ENCODE measurements at regions not wholly inside any gene's neighbourhood (a gene's known extent, or its start where the extent isn't known, plus 50 kb on each side); places are given as distances from the start of the nearest gene placed in this dataset.

DNA sequence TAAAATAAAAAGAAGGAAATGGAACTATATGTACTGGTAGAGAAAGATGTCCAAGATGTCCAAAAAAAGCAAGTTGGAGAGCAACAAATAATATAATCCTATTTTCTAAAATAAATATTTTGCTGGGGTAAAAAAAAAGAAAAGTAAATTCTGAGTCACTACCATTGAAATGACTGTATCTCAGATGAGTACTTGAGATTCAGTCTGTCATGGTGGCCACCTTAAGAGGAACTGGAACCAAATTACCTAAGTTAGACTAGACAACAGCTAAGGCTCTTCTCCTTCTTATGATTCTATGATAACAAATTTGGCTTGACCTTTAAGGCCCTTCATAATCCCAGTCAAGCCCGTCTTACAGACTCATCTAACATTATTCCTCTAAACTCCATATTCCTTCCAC lies 270.6 kb upstream of the HES1 start:
- no peak for DNase-seq (ENCODE audit: low spot score)
- intact Hi-C loops (cut with DNase I): loop anchor here (2.0 kb wide), 1 partner anchor 271 kb away; the partner anchor contains the start of gene HES1

DNA sequence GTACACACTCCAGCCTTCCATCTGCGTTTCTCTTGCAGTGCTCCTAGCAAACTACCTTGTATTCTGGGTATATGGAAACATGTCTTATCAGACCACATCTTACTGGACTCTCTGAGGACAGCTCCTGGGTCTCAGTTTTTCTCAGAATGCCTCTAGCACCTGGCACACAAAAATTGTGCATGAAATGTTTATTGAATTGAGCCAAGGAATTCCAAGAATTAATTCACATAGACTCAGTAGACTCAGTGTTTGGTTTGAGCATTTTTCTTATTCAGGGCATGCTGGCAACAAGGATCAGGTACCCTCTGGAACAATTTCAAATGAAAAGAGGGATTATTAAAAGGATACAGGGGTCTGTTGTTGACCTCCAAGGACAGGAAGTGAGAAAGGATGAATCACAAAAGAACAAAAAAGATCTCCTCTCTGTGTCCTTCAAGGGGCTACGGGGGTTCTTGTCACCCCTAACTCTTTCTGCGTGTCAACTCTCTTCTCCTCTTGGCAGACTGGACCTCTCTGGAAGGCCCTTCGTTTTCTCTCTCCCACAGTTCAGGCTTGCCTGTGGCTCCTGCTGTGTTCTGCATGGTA lies 270.0 kb upstream of the HES1 start:
- intact Hi-C loops (cut with DNase I): loop anchor here (2.0 kb wide), 1 partner anchor 271 kb away; the partner anchor contains the start of gene HES1

DNA sequence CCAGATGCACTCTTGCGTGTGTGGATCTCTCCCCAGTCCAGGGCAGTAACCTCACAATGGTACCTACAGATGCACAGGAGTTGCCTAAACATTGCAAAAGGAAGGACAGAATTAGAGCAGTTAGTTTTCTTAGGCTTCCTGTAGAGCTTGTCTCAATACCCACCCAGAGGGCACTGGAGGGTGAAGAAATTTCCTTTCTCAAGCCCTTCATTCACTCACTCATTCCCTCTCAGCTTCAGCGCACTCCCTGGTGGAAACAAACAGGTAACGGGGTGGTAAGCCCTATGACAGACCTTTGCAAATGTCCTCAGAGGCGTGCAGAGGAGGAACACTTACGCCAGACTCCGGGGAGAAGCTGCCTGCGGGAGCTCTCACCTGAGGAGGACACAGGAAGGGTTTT lies 267.4 kb upstream of the HES1 start:
- DNase-seq (ENCODE audit: low spot score): no peak
- intact Hi-C loops (cut with DNase I): no loop called here

More for the DNA sequence above, 270.0 kb upstream of the HES1 start:
- DNase-seq (ENCODE audit: low spot score): no peak

DNA sequence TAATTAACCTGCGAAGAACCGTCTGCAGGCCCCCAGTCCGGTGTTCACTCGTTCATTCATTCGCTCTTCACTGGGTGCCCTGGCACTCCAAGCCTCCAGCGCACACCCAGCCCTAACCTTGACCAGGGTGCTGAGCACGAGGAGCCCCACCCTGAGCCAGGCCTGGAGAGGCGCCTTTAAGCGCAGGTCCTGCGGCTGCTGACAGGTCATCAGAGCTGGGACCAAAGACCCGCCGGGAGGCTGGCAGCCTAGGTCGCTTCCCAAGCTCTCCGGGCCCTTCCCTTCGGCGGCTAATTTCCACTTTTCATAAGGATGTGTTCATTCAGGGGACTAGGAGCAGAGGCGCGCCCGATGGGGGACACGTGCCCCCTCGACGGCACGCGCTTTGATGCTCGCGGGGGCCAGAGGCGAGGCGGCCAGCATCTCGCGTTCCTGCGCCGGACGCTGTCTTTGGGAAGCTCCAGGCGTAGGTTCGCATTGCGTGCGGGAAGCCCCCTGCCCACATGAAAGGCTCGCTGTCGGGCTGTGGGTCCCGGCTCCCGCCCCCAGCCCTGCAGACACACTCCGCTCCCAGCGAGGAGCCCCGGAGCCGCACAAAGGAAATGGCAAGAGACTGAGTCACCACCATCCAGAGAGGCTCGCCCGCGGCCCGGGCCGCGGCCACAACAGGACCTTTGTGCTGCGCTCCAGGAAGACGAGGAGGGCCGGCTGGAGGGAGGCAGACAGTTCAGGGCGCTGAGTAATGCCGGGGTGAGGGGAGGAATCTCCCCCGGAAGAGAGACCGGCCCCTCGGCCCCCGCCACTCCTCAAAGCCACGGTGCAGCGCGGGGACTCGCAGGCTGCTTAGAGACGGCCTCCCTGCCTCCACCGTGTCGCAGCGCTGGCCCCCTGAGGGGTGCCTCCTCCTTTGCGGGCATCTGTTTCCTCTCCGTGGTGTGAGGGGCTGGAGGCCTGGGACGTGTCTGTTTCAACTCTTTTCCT lies 266.4 kb upstream of the HES1 start:
- peak; percentile 82 for DNase-seq (ENCODE audit: low spot score)
- intact Hi-C loops (cut with DNase I): no loop called here

DNA sequence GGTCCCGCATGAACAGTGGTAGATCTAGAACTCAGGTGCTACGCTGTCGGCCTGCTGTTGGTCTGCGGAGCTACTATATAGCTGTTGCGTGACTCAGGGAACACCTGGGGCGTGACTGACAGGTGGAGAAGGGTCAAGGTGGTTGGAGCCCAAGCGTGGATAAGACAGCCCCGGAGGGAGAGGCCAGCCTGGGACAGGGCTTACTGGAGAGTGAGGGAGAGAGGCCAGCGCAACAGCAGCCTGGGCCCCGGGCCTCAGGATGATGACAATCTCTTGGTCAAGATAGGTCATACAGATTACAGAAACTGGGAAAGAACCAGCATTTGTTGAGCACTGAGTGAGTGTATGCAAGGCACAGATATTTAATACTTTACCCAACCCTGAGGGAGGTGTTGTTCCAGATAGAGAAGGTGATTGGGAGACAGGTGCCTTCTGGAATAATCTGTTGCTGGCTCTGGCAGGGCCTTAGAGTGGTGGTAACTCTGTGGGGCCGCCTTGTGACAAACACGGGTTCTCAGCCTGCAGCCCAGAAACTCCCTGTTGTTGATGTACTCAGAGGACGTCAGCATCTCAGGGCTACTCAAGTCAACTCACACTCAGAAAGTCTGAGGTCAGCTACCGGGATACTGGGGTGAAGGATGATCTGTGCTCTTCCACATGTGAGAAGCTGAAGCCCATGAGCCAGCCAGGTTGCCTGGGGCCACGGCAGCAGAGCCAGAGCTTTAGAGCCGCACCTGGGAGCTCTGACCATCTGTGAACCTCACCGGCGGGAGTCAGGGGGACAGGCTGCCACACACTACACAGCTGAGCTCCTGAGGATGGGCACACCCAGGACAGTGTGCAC lies 265.4 kb upstream of the HES1 start:
- no peak for DNase-seq (ENCODE audit: low spot score)
- intact Hi-C loops (cut with DNase I): no loop called here

DNA sequence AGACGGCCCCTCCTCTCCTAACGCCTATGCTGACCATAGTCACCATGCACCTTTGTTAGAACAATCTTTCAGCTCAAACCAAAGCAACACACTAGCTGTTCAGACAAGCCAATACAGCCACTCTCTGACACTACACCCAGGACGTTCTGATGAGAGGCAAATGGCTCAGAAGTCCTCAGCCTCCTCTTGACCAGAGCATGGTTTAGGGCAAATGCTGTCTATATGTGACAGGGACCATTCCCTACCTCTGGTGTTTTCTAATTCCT lies 264.8 kb upstream of the HES1 start:
- intact Hi-C loops (cut with DNase I): no loop called here

DNA sequence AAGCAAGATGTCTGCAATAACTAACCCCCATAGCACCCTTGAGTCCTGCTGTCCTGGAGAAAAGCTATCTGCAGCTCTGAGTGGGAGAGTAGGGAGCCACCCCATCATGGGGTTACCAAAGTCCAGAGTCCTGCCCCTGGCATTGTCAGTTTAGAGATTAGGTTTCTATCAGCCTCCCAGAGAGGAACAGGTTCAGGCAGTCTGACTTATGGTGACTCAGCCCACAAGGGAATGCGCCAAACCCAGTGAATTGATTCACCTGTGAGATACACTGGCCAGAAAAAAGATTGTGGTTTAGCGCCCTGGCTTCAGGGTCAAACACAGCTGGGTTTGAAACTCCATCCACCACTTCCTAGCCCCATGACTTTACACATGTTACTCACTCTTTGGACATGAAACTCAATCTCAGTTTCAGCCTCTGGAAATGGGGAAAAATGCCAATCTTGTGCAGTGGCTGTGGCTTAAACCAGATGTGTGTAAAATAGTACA lies 263.6 kb upstream of the HES1 start:
- intact Hi-C loops (cut with DNase I): no loop called here
- DNase-seq (ENCODE audit: low spot score): no peak

More for the DNA sequence above, 264.8 kb upstream of the HES1 start:
- DNase-seq (ENCODE audit: low spot score): no peak

DNA sequence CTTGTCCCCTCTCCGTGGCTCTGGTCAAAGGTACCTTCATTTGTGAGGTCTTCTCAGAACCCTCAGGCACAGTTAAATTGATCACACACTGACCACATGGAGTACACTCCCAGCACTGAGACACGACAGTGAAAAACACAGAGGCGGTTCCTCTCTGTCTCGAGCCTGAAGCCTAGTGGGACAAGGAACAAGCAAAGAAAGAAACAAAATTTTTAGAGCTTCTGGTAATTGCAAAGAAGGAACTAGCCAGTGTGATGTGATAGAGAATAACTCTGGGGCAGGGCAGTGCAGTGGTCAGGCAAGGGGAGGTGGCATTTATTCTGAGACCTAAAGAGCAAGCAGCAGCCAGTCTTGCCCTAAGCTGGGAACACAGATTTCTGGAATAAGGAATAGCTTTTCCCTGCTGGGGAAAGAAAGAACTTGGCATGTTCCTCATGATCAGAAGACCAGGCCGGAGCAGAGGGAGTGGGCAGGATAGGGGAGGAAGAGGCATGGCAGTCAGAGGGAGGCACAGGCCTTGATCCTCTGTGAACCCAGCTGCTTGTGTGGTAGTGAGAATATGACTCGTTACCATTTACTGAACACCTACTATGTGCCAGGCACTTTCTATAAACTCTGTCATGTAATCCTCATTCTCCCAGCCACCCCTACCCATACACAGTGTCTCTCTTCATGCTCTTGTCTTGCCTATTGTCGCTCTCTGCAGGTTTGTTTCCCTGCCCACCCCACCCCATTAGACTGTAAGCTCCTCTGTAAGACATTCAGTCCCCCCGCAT lies 262.3 kb upstream of the HES1 start:
- no peak for DNase-seq (ENCODE audit: low spot score)
- intact Hi-C loops (cut with DNase I): no loop called here

DNA sequence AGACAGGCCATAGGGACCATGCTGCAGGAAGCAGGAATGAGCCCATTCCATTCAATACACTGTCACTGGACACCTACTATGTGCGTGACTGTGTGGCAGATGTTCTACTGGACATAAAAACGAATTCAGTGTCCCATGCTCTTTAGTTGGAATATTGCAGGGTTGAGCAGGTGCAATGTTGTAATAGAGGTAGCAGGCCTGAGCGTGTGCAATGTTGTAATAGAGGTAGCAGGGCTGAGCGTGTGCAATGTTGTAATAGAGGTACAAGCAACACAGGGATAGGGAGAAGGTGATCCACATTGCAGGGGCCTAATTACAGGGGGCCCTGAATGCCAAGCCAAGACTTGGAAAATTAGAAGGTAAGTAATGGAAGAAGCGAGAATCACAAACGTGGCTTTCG lies 261.4 kb upstream of the HES1 start:
- intact Hi-C loops (cut with DNase I): no loop called here
- no peak for DNase-seq (ENCODE audit: low spot score)

DNA sequence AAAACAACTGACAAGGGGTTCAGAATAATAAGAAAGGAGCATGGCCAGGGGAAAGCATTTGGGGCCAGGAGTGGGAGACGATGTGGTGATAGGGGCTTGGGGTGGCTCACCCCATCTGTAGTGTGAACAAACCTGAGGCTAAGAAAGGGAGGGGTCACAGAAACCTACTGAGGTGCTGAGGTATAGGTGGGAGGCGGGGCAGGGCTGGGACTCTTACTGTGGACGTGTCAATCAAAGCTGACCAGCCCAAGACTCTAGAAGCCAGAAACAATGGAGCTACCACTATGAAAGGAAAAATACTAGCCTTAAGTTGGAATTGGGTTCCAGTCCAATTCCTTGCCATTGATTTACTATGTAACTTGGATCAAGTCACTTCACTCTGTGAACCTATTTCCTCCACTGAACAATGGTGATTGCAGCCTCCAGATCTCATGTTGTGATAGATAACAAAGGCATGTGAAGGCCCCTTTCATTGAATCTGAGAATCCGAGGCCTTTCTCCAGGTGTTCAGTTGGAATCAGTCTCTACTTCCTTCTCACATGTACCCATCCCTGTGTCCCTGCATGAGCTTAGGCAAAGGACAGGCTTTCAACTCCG lies 260.9 kb upstream of the HES1 start:
- no peak for DNase-seq (ENCODE audit: low spot score)
- intact Hi-C loops (cut with DNase I): no loop called here

DNA sequence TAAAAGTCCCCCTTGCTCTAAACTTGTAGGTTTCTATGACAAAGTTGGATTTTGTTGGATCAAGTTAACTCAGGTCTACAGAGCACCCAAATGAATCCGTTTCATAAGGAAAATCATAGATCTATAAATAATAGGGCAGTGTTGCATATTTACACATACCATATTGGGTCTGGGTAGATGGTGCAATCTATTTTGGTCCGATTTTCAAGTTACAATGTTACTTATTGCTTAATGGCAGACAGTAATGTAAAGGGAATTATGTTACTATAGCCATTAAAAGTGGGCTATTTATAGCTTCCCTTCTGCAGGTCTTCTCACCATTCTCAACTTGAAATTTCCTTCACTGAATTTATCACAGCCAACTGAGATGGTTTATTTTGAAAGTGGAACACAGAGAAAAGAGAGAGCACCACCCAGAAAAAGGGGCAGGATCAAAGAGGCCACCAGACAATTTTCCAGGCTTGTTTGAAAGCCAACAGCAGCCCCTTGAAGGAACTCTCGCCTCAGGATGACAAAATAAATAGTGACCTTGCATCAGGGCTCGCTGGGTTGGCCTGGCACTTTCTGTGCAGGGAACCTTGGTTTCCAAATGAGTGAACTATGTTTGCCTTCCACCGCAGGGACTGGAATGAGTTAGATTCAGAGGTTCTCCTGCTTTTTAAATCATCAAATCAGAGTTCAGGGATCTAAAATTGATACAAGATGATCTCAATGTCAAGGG lies 260.2 kb upstream of the HES1 start:
- DNase-seq (ENCODE audit: low spot score): no peak
- intact Hi-C loops (cut with DNase I): no loop called here

DNA sequence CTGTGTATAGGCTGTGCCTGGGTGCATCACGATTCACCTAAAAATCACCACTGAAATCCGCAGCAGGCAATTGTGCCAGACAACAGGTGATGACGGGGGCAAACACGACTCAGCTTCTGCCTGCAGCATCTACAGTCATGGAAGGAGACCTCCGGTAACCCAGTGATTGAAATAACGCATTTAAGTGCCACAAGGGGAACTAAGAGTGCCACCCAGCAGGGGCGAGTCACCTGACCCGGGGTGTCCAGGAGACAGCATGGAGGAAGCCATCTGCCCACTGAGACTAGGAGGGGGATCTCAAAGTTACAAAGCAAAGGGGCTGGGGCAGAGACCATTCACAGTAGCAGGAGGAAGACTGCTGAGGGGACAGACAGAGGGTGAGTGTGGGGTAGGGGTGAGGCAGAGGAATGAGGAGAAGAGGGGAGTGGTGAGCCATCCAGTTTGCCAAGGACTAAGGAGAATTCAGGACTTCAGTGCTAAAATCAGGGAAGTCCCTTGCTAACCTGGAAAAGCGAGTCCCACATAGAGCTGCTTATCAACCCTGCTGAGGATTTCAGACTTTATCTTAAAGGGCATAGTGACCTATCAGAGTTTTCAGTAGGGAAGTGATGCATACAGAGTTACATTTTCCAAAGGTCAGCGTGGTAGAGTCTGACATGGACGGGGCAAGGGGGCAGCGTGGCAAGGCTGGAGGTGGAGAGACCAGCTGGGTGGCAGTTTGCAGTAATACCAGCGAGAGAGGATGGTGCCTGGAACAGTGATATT lies 256.7 kb upstream of the HES1 start:
- intact Hi-C loops (cut with DNase I): no loop called here

DNA sequence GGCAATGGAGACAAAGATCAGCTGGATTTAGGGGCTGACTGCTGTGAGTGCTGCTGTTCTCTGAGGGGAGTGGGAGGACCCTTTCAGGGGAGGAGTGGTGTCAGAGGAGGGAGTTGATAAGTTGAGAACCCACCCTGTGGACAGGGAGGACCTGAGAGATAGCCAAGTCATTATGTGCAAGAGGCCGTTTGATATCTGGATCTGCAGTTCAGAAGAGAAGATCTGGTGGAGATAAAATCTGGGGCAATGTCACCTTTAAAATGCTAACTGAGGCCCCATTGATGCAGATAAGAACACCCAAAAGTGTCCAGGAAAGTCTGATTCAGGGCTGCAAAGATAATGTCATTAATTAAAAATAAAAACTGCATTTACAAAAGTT lies 256.1 kb upstream of the HES1 start:
- no peak for DNase-seq (ENCODE audit: low spot score)
- intact Hi-C loops (cut with DNase I): no loop called here

More for the DNA sequence above, 256.7 kb upstream of the HES1 start:
- DNase-seq (ENCODE audit: low spot score): no peak

DNA sequence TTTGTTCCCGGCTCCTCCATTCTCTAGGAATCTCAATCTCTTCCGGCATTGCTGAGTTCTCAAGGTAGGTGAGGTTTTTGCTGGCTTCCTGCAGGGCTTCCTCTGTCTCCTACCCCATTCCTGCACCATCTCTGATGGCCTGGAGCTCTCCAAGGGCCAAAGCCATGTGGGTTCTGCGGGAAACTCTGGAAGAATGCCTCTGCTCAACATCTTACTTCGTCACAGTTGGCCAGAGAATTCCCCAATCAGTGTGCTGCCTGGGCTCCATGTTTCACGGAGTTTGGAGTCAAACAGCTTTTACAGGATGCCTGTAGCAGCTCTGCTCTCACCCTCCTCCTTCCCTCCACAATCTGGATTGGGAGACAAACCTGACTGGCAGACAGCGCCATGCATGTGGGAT lies 253.9 kb upstream of the HES1 start:
- no peak for DNase-seq (ENCODE audit: low spot score)
- intact Hi-C loops (cut with DNase I): no loop called here

DNA sequence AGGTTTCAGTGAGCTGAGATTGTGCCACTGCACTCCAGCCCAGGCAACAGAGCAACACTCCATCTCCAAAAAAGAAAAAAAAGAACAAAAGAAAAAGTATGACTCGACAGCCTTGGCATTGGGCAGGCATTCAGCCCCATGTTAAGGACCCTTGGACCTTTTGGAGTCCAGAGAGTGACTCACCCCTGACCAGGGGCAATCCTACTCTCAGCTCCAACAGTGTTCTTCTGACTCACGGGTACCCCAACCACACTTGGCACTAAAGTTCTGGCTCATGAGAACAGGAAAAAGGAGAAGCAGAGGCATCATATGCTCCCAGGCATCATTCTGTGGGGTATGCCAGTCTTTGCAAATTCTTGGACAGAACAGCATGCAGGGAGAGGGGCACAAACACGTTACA lies 252.4 kb upstream of the HES1 start:
- intact Hi-C loops (cut with DNase I): no loop called here
- no peak for DNase-seq (ENCODE audit: low spot score)

DNA sequence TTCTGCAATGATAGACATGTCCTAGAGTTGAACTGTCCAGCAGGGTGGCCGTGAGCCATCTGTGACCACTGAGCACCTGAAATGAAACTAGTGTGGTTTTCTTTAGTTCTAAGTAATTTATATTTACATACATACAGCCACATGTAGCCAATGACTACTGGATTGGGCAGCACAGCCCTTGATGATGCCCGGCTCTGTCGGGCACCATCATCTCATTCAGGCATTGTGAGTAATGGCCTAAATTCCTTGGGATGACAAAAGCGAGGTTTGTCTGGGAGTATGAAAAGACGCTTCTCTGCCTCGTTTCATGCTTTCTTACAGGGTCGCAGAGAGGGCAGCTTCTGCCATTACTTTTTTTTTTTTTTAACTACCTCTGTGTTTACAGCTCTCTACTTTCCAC lies 251.9 kb upstream of the HES1 start:
- no peak for DNase-seq (ENCODE audit: low spot score)
- intact Hi-C loops (cut with DNase I): no loop called here

DNA sequence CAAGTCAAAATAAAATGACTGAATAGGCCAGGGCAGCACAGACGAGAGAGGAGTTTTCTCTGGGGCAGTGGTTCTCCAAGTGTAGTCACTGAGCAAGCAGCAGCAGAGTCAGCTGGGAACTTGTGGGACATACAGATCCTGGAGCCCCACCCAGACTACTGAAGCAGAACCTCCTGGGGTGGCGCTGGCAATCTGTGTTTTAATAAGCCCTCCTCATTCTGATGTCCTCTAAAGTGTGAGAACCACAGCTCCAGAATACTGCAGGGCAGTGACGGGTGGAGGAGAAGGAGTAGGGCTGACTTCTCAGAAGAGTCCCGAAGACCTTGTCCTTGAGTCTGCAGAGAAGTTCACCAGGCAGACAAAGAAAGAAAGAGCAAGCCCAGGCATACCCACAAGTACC lies 251.3 kb upstream of the HES1 start:
- intact Hi-C loops (cut with DNase I): no loop called here
- no peak for DNase-seq (ENCODE audit: low spot score)

DNA sequence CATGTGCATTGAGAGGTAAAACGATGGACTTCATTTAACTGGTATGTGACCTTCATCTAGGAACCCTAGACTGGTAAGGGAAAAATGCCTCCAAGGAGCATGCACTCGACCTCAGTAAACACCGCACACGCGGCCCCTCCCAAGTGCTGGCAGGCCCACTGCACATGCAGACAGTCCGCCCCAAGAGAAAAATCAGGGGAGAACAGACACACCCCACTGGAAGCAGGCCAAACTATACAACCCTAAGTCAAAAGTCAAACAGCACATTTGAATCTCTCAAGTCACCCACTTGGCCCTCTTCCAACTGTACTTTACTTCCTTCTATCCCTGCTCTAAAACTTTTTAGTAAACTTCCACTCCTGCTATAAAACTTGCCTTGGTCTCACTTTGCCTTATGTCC lies 250.1 kb upstream of the HES1 start:
- intact Hi-C loops (cut with DNase I): no loop called here
- no peak for DNase-seq (ENCODE audit: low spot score)
